ENCODE measurements at regions not wholly inside any gene's neighbourhood (a gene's known extent, or its start where the extent isn't known, plus 50 kb on each side); places are given as distances from the start of the nearest gene placed in this dataset.
A peak's percentile ranks its signal among the peaks of the same experiment; 100 is the strongest.

DNA sequence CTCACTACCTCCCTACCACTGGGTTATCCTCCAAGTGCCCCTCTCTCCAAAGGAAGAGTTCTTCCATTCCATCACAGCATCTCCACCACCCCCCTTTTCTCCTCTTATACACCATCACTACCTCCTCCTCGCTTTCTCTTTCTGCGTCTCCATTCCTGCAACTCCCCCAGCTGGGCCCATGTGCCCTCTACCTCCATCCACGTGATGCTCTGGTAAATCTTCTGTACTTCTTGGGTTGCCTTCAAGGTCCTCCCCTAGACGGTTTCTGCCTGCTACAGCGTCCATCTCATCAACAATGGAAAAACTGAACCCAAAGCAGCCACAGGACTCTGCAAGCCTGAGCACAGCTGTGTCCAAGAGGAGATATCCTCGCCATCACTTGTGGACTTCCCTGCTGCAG is 129.5 kb upstream of the SLCO3A1 start:
- no peak for DNase-seq

DNA sequence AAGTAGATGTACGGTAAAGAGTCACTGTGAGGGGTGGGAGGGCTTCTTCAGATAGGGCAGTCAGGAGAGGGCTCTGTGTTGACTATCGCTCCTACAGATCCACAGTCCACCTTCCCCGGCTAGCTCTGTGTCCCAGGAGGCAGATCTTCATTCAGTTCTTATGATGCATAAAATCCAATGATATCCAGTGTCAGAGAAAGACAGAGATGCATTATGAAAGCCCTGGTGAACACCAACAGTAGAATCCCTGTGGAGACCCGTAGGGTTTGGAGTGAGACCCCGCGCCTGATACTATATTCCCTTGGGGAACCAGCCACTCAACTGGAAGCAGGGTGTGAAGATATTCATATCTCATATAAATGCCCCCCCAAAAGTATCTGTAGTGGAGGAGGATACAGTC is 119.8 kb upstream of the SLCO3A1 start:
- DNase-seq: no peak

DNA sequence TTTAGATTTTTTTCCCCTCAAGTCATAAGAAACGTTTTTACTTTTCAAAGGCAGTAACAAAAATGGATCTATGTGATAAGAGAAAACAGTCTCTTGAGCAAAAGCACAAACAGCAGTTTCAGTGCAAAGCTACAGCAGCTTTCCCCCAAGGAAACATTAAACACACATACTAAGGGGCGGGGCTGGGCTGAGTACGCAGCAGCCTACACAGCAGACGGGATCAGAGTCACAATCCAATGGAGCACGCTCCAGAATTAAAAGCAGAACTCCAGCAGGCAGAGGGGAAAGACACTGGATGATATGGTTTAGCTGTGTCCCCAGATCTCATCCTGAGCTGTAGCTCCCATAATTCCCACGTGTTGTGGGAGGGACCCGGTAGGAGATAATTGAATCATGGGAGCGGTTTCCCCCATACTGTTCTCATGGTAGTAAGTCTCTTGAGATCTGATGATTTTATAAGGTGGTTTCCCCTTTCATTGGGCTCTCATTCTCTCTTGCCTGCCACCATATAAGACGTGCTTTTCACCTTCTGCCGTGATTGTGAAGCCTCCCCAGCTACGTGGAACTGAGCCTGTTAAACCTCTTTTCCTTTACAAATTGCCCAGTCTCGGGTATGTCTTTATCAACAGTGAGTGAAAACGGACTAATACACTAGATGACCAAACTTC is 116.2 kb upstream of the SLCO3A1 start:
- DNase-seq: peak; percentile 8

DNA sequence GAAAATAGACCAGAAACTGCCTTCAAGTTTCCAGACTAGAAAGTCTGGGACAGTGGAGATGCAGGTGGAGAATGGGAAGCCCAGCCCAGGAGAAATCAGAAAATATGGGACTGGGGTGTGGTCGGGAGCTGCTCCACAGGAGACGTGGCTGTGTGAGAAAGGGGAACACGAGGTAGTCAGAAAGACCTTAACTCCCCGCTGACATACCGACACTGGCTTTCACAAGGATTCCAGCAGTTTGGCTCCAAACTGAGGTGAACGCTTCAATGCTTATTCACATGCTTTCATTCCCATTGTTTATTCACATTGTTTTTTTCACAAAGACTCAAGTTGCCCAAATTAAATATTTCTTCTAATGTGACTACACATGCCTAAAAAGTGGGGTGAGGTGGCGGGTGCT is 111.5 kb upstream of the SLCO3A1 start:
- DNase-seq: no peak

DNA sequence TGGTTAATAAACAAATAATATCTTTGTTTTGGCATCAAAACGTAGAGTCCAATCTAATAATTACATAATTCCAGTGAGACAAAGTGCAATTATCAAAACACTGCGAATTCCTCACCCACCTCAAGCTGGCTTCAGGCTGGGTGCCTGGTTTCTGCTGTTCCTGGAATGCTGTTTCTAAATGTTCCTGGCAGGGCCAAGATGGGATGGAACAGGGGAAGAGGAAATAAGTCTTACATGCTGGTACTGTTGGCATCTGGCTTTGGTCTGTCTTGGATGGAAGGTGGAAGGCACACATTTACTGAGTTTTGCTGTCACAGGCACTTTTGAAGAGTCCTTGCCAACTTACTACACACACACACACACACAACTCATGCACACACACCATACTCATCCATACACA is 101.9 kb upstream of the SLCO3A1 start:
- no peak for DNase-seq

DNA sequence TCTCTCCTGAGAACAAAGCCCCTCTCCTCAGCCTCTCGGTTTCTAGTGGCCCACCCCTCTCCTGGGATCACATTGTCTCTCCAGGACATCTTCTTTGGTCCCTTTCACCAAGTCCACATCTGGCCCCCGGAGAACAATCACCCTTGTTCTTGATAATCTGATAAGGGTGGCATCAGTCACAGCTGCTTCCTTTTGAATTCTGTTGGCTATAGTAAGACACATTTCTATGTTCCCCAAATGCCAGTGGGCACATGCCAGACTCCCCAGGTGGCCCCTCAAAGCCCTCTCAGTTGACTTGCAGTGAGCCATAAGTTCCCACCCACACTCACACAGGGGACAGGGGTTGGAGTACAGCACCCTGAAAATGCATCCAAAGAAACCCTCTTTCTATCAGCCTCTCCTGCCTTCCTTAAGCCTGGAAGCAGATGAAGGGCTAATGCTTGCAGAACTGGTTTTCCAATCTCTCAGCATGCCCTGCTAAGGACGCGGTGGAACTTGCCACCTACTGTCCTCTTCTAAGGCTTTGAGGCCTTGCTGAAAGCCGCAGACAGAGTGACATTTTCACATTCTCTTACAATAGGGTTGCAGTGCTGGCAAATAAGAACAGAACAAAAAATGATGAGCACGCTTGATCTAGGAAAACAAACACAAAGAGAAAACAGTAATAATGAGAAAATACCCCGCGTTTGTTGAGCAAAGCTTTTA is 101.3 kb upstream of the SLCO3A1 start:
- no peak for DNase-seq

DNA sequence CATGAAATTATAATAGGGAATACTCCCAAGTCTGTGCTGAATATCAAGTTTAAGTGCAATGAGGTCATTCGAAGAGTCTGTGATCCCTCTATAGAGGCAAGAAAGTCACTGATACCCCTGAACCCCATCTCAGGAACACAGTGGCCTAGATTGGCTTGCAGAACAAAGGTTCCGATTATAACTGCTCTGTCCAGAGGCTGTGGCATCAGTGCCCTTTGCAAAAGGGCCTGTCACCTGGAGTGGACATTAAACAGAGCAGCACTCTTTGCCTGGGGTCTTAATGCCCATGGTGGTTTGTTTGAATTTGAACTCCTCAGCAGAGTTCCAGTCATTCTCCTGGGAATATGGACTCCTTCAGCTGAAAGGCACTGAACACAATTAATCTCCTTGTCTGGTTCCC is 93.9 kb upstream of the SLCO3A1 start:
- DNase-seq: no peak

DNA sequence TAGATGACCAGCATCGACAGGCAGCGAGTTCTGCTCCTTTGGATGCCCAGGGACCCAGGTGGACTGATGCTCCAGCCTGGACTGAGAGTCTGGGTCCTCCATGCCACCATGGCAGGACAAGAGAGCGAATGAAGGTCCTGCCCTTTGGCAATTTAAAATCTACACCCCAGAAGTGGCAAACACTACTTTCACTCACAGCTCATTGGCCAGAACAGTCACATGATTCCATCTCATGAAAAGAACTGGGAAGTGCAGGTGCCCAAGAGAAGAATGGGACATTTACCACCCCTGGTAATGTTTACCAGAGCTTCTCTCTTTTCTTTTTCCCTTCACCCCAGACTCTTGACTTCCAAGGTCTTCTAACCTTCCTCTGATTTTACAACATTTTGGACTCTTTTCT is 87.8 kb upstream of the SLCO3A1 start:
- no peak for DNase-seq

DNA sequence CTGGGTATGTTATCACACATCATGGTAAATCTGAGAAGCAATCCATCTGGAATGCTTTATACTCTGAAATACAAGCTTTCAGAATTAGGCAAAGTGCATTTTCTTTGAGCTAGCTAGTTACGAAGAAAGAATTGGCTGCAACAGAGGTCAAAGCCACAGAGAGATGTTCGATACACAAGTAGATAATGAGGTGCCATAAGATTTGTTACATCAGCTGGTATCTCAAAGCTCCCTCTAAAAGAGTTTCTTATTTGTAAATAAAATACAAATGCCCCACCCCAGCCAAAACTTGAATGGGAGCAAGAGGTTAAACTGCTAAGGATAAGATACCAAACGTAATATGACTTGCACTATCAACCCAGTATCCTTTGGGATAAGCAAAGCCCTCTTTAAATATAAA is 84.0 kb upstream of the SLCO3A1 start:
- DNase-seq: no peak

DNA sequence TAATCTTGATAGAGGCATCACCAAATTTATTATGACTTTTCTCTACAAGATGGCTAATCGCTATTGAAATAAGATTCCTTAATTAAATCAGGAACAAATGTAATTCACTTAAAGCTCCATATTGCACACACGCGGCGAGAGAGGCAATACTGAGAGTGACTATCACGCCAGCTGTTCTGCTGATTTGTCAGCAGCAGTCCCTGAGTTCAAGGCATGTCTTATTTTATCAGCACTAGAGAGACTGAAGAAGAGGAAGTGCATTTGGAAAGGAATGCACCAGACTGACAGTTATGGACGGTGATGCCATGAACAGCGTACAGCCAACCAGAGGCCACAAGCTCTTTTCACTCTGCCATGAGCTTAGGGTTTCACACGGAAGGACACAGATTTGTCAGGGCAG is 83.6 kb upstream of the SLCO3A1 start:
- no peak for DNase-seq

DNA sequence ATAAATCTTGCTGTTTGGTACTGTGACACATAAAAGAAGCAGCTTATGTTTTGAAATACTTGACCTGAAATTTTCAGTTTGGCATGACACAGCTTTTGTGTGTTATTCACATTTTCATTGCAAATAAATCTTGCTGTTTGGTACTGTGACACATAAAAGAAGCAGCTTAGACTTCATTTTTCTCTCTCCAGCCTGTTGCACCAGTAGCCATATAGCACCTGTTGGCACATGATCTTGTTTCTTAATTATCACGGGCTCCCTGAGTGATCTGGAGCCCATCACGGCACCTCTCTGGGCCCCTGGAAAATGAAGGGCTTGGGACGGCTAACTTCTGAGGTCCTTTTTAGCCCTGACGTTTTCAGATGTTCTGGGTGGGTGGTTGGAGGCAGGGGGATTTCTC is 77.4 kb upstream of the SLCO3A1 start:
- no peak for DNase-seq

DNA sequence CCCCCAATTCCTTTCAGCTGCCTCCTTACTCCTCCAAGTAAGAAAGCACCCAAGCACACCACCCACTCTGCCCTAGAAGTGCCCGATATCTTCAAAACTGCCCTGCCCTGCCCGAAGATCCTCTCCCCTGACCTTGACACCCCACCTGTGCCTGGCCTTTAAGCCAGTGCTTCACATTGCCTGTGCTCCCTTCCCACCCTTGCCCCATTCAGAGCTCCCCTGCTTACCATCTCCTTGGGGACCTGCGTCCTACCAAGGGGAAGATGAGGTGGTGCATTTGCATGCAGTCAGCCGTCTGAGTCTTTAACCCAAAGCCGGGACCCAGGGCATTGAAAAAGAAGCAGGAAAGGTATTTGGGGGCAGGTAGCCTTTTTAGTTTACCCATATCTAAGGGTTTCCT is 73.5 kb upstream of the SLCO3A1 start:
- no peak for DNase-seq

DNA sequence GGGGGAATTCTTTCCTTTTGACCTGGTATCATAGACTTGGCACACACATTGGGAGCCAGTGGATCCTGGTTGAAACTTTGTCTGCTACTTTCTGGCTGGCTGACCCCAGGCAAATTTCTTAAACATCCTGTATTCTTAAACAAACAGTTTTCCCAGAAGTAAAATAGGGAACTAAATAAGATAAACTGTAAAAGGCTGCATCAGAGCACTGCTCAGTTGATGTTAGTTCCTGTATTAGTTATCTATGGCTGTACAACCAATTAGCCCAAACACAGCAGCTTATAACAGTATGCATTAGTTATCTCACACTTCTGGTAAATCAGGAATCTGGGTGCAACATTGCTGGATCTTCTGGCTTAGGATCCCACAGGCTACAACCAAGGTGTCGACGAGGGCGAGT is 73.1 kb upstream of the SLCO3A1 start:
- no peak for DNase-seq

DNA sequence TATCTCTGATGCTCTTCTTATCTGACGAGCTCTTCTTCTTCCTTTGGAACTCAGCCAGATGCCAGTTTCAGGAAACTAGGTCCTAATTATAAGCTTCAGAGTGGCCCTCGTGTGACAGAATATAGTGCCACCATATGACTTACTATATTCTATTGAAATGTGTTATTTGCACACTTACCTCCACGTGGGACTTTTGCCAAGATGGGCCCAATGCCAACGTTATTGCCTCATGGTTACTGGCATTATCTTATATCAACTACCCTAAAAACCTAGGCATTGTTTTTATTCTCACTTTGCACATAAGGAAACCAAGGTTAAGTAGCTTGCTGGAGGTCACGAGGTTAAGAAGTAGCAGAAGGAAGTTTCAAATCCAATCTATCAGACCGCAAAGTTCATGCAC is 71.3 kb upstream of the SLCO3A1 start:
- no peak for DNase-seq

DNA sequence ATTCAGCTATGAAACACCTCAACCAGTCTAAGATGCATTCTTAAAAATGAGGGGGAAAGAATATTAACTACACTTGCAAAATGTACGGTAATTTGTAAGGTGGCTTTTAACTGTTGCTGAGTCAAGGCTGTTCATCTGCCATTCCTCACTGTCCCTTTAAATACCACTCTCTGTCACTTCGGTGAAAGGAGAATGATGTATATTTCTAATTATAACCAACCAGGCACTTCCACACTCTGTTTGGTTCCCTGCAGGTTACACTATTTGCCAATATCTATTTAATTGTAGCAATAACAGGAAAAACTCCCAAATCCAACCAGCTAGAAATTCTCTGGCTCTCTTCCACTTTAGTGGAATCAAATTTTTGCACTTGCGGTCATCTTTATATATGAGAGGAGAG is 70.5 kb upstream of the SLCO3A1 start:
- no peak for DNase-seq

DNA sequence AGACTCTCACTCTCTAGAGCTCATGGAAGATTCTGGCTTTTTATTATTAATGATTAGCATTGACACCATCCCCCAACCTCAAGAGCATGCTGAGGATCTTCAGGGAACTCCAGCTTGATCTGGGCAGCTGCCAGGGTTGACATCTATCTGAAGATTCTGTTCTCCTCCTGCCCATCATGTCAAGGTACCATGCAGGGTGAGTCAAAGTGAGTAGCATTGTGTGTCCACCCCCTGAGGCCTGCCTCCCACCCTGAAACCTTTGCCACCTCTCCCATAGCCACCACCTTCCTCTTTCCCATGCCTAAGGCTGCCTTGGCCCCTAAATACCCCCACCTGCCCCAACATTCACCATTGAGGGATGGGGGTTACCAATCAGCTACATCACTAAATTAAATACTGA is 70.1 kb upstream of the SLCO3A1 start:
- DNase-seq: no peak

DNA sequence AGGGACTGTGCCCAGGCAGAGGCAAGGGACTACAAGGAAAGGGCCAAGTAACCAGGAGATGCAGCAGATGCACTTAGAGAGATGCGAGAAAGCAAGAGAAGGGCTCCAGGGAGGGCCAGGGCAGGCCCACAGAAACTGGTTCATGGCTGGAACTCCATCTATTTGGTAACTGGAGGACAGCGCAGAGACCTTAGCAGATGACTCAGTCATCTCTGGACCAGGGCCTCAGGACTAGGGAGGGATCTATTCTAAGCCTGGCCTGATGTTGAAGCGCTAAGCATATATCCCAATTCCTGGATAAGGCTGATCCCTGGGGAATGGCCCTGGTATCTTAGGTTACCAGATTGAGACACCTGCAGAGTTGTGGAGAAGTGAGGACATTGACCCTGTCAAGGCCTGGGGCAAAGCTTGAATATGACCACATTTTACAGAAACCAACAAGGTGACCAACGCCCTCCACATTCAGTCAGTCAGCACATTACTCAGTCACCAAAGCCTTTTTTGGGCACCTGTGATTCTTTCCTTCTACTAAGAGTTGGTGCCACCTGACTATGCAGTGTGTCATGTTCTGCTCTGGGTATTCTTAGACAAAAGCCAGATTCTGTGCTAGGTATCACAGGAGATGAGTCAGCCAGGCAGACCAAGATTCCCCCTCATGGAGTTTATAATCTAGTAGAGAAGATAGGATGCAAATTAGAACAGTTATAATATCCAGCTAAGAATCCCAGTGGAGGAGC is 68.4 kb upstream of the SLCO3A1 start:
- DNase-seq: no peak

DNA sequence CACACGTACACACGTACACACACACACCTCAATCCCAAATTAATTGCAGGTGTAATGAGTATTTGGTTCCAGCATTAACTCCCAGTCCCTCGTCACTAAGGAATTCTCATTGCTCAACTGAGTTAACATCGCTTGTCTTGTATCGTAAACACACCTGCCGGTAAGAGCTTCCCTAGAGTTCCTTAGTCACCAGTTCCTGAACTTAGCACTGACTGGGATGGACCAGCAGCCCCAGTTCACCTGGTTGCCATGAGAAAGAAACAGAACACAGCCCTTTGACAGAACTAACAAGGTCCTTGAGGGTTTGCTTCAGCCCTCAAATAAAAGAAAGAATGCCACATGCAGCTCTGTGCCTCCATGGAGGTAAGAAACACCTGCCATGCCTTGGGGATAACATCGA is 66.3 kb upstream of the SLCO3A1 start:
- DNase-seq: no peak

DNA sequence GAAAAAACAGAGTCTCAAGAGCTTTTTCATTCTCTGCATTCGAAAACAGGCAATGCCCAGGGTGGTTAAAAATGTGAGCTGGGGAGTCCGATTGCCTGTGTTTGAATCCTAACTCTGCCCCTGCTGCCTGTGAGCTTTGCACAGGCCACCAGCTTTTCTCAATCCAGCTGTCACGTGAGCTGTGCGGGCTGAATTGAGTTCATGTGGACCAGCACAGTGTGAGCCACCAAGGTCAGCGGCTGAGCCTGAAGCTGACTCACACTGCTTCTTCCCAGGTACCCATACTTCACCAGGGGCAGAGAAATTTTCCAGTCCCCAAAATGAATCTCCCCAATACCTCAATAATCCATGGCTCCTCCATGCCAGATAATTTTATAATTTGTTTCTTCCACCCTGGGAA is 64.4 kb upstream of the SLCO3A1 start:
- no peak for DNase-seq

DNA sequence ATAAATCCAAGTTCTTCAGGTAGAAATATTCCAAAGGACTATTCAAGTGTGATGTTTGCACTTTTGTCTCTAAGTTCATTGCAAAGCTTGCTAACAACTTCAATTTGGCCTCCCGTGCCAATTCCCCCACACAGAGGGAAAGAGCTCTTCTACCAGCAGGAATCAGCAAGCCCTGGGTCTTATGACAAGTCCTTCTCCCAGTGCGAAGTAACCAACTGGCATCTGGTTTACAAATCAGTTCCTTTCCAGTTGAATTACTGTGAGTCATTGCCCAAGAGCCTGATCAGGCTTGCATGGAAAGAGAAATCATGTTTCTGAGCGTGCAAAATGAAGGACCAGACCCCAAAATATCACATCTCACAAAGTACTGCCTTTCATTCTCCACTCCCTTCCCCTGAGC is 62.7 kb upstream of the SLCO3A1 start:
- DNase-seq: peak; percentile 9

DNA sequence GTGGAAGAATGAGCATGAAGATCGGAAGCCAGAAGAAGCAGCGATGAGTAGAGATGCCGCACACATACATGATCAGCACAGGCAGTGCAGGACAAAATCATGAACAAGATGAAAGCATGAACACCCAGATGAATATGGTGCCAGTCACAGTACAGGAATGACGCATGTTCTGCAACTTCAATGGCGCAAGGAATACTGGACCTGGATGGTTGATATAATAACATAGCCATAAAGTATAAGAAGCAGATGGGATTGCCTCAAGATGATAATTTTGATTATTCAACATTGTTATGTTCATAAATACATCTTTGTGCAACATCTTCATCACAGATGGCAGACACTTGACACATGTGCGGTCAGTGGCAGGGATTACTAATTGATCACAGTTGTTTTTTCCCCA is 59.7 kb upstream of the SLCO3A1 start:
- no peak for DNase-seq

DNA sequence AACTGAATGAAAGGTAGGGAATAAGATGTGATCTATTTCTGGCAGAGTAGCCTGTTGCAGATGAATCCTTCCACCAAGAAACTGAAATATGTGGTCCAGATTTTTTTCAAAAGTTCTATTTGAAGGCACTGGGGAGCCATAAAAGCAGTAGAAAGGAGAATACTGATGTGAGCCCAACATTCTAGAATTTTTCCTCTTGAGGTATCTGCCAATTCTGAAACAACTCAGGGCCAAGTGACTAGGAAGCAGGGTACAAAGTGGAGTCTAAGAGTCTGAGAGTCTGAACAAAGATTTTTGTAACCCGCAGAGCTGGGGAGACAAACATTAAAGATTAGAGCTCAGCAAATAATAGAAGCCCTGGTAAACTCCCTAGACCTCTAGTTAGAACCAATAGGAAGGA is 58.3 kb upstream of the SLCO3A1 start:
- peak; percentile 15 for DNase-seq

DNA sequence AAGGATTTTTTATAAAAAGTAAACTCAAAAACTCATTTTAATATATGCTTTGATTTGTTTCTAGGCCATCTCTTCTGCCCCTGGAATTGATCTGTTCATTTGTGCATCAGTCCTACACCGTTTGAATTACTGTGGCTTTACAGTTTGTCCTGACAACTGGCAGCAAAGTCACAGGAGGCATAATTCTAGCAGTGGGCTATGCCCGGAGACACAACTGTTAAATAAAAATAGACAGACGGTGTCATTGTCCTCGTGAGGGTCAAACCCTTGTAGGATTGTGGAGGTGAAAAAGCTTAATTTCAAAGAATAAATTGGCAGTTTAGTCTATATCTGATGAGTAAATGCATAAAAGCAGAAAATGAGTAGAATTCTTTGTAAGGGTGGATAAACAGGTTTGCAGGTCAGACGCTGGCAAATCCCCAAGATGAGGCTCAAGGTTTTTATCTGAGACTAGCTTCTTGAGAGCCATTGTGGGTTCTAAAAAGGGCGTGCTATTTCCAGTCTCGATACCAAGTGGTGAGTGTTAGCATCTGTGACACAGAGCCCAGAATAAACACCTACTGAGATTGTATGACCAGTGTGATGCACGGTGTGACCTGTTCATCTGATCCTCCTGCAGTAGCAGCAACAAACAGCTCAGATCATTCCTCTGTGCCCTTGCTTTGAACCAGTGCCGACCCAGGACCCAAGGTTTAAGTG is 51.5 kb upstream of the SLCO3A1 start:
- no peak for DNase-seq
